IMR-90 (cell line): ENCODE measurements at regions not wholly inside any gene's neighbourhood (a gene's known extent, or its start where the extent isn't known, plus 50 kb on each side); places are given as distances from the start of the nearest gene placed in this dataset.

Source experiments
- ATAC-seq: fragments of 200-7000 bp; cut with Tn5 transposase; 2 replicates; pipeline ENCODE4 v1.9.1; 2020; ENCODE audit warnings: low read depth, mild to moderate bottlenecking, moderate library complexity
- BruUV-seq: library from RNA; stranded (reverse); fragments of 400-500 nt; replicated peaks from 2 replicates; lab custom pipeline; 2021; lab: Mats Ljungman, UMichigan
- CTCF ChIA-PET: fragments of 300-600 bp; formaldehyde crosslinking; extraction: SDS; loops from one replicate; lab custom pipeline; 2021; ENCODE audit warnings: antibody characterized with exemption; lab: Yijun Ruan, JAX
- POLR2A ChIA-PET: fragments of 300-600 bp; sonication (Branson Sonifier 250); formaldehyde crosslinking; loops from one replicate; lab custom pipeline; 2022; ENCODE audit warnings: antibody characterized with exemption; ENCODE audit not compliant: unreplicated experiment; lab: Charles Lee
- DNase-seq: peaks from one replicate; pipeline ENCODE4 v3.0.0; 2013
- H2AFZ ChIP-seq: replicated peaks from 2 replicates; pipeline ENCODE3; 2013; ENCODE audit warnings: low read length, mild to moderate bottlenecking; ENCODE audit not compliant: poor library complexity
- H2AK5ac ChIP-seq: 2 replicates; pipeline ENCODE4 v1.6.1; 2013; ENCODE audit warnings: low read depth, low read length, inconsistent platforms
- H2AK9ac ChIP-seq: replicated peaks from 2 replicates; pipeline ENCODE3; 2013; ENCODE audit warnings: mild to moderate bottlenecking, low read depth, low read length, moderate library complexity; ENCODE audit not compliant: poor library complexity
- H2BK120ac ChIP-seq: 2 replicates; pipeline ENCODE4 v1.6.1; 2013; ENCODE audit warnings: low read depth, low read length, inconsistent platforms
- H2BK15ac ChIP-seq: 3 replicates; pipeline ENCODE4 v1.6.1; 2013; ENCODE audit warnings: low read depth, low read length, inconsistent platforms
- H2BK20ac ChIP-seq: 2 replicates; pipeline ENCODE4 v1.6.1; 2013; ENCODE audit warnings: low read depth, mild to moderate bottlenecking, inconsistent platforms, low read length, moderate library complexity
- H2BK5ac ChIP-seq: 2 replicates; pipeline ENCODE4 v1.6.1; 2013; ENCODE audit warnings: mild to moderate bottlenecking, low read depth, low read length, inconsistent platforms; ENCODE audit not compliant: poor library complexity, severe bottlenecking
- H3K14ac ChIP-seq: replicated peaks from 2 replicates; pipeline ENCODE4 v1.6.1; 2013; ENCODE audit warnings: low read depth, low read length, inconsistent platforms
- H3K18ac ChIP-seq: 2 replicates; pipeline ENCODE4 v1.6.1; 2013; ENCODE audit warnings: low read depth, low read length, control low read depth
- H3K23ac ChIP-seq: 2 replicates; pipeline ENCODE4 v1.6.1; 2013; ENCODE audit warnings: low read depth, low read length, inconsistent platforms
- H3K27ac ChIP-seq: 2 replicates; pipeline ENCODE4 v1.5.1; 2013; ENCODE audit warnings: mild to moderate bottlenecking, control low read depth, low read length; ENCODE audit not compliant: insufficient read depth
- H3K27me3 ChIP-seq: 2 replicates; pipeline ENCODE4 v1.6.1; 2013; ENCODE audit warnings: low read length; ENCODE audit not compliant: control insufficient read depth, insufficient read depth
- H3K36me3 ChIP-seq: 2 replicates; pipeline ENCODE4 v1.6.1; 2013; ENCODE audit warnings: low read length, mixed read lengths; ENCODE audit not compliant: control insufficient read depth, insufficient read depth
- H3K4ac ChIP-seq: 2 replicates; pipeline ENCODE4 v1.6.1; 2013; ENCODE audit warnings: low read depth, low read length, inconsistent platforms
- H3K4me1 ChIP-seq: 2 replicates; pipeline ENCODE4 v1.6.1; 2013; ENCODE audit warnings: low read length, mixed read lengths; ENCODE audit not compliant: control insufficient read depth, insufficient read depth
- H3K4me2 ChIP-seq: 2 replicates; pipeline ENCODE4 v1.6.1; 2013; ENCODE audit warnings: low read depth, mild to moderate bottlenecking, control low read depth, low read length, moderate library complexity
- H3K4me3 ChIP-seq: 2 replicates; pipeline ENCODE4 v1.5.1; 2013; ENCODE audit warnings: low read depth, mild to moderate bottlenecking, control low read depth, low read length, moderate library complexity; ENCODE audit not compliant: insufficient read depth
- H3K56ac ChIP-seq: 2 replicates; pipeline ENCODE4 v1.6.1; 2013; ENCODE audit warnings: low read length, inconsistent platforms; ENCODE audit not compliant: insufficient read depth; ENCODE audit errors: extremely low read depth
- H3K79me1 ChIP-seq, 2 experiments: 2 replicates each; pipeline ENCODE4 v1.6.1; 2013; ENCODE audit warnings: low read length in 2 of 2, inconsistent platforms in 1 of 2, low read depth in 1 of 2
- H3K9ac ChIP-seq: 2 replicates; pipeline ENCODE4 v1.6.1; 2013; ENCODE audit warnings: low read depth, low read length, control low read depth
- H3K9me1 ChIP-seq: 2 replicates; pipeline ENCODE4 v1.6.1; 2013; ENCODE audit warnings: low read length, inconsistent platforms; ENCODE audit not compliant: insufficient read depth
- H3K9me3 ChIP-seq: 2 replicates; pipeline ENCODE4 v1.6.1; 2013; ENCODE audit warnings: low read length; ENCODE audit not compliant: control insufficient read depth, insufficient read depth
- H4K20me1 ChIP-seq: 2 replicates; pipeline ENCODE4 v1.6.1; 2013; ENCODE audit warnings: low read length, inconsistent platforms; ENCODE audit not compliant: insufficient read depth
- H4K5ac ChIP-seq: 2 replicates; pipeline ENCODE4 v1.6.1; 2013; ENCODE audit warnings: mild to moderate bottlenecking, low read depth, low read length, control low read depth
- H4K8ac ChIP-seq, 2 experiments: 2 replicates each; pipeline ENCODE4 v1.6.1; 2013; ENCODE audit warnings: low read depth in 2 of 2, low read length in 2 of 2, control low read depth in 1 of 2, inconsistent platforms in 1 of 2
- H4K91ac ChIP-seq: 2 replicates; pipeline ENCODE4 v1.6.1; 2013; ENCODE audit warnings: low read depth, low read length, inconsistent platforms; ENCODE audit not compliant: insufficient read depth
- BHLHE40 ChIP-seq: fragments of 150-350 bp; IDR thresholded peaks from 2 replicates; pipeline ENCODE4 v1.6.1; 2016; ENCODE audit warnings: mild to moderate bottlenecking, low read depth, low read length
- CEBPB ChIP-seq: IDR thresholded peaks from 2 replicates; pipeline ENCODE4 v1.6.1; 2012; ENCODE audit warnings: low read depth, low read length, improper control_type of control experiment
- CHD1 ChIP-seq: IDR thresholded peaks from 2 replicates; pipeline ENCODE4 v1.6.1; 2012; ENCODE audit warnings: low read depth, low read length, improper control_type of control experiment
- CTCF ChIP-seq: conservative IDR thresholded peaks from 2 replicates; pipeline ENCODE4 v1.5.1; 2012; ENCODE audit warnings: mild to moderate bottlenecking, low read depth, low read length, improper control_type of control experiment
- FOS ChIP-seq: fragments of 150-350 bp; IDR thresholded peaks from 2 replicates; pipeline ENCODE4 v1.6.1; 2016; ENCODE audit warnings: low read depth, low read length
- MAFK ChIP-seq: IDR thresholded peaks from 2 replicates; pipeline ENCODE4 v1.6.1; 2012; ENCODE audit warnings: low read depth, low read length, improper control_type of control experiment
- MAZ ChIP-seq: IDR thresholded peaks from 2 replicates; pipeline ENCODE4 v1.6.1; 2012; ENCODE audit warnings: low read depth, mild to moderate bottlenecking, low read length, improper control_type of control experiment, moderate library complexity, borderline replicate concordance
- MXI1 ChIP-seq: IDR thresholded peaks from 2 replicates; pipeline ENCODE4 v1.6.1; 2012; ENCODE audit warnings: low read depth, mild to moderate bottlenecking, low read length, moderate library complexity, borderline replicate concordance
- NFE2L2 ChIP-seq: fragments of 150-350 bp; IDR thresholded peaks from 2 replicates; pipeline ENCODE4 v1.6.1; 2016; ENCODE audit warnings: low read depth, mild to moderate bottlenecking, low read length
- POLR2A ChIP-seq: IDR thresholded peaks from 2 replicates; pipeline ENCODE4 v1.6.1; 2012; ENCODE audit warnings: mild to moderate bottlenecking, low read depth, low read length
- RAD21 ChIP-seq: IDR thresholded peaks from 2 replicates; pipeline ENCODE4 v1.6.1; 2012; ENCODE audit warnings: low read length, improper control_type of control experiment
- RCOR1 ChIP-seq: IDR thresholded peaks from 2 replicates; pipeline ENCODE4 v1.6.1; 2012; ENCODE audit warnings: mild to moderate bottlenecking, low read length, improper control_type of control experiment; ENCODE audit not compliant: insufficient replicate concordance
- RFX5 ChIP-seq: IDR thresholded peaks from 2 replicates; pipeline ENCODE4 v1.8.0; 2012; ENCODE audit warnings: low read depth, mild to moderate bottlenecking, low read length, moderate library complexity
- SMC3 ChIP-seq: fragments of 150-350 bp; IDR thresholded peaks from 2 replicates; pipeline ENCODE4 v1.6.1; 2016; ENCODE audit warnings: low read depth, mild to moderate bottlenecking, antibody characterized with exemption, low read length, moderate library complexity
- USF2 ChIP-seq: fragments of 150-350 bp; IDR thresholded peaks from 2 replicates; pipeline ENCODE4 v1.6.1; 2017; ENCODE audit warnings: mild to moderate bottlenecking, antibody characterized with exemption, low read length, low read depth
- WGBS, 2 experiments: methylation state at CpG; one replicate each; pipeline versions ENCODE4 v1.1.5 to v1.1.7; 2013; ENCODE audit warnings: missing lambda C conversion rate in 2 of 2; ENCODE audit not compliant: insufficient read length in 1 of 2; ENCODE audit errors: extremely low coverage in 2 of 2; 5-methylcytosine and 5-hydroxymethylcytosine counted together
- dilution Hi-C: fragments of 300-500 bp; cut with HindIII; formaldehyde crosslinking; loops from one replicate; pipeline ENCODE4 v1.14.3; 2018; ENCODE audit warnings: low sequenced_read_pairs; ENCODE audit not compliant: unreplicated experiment
- in situ Hi-C: fragments of 300-500 bp; cut with MboI; formaldehyde crosslinking; loops from 3 replicates; pipeline ENCODE4 v1.14.3; 2019; ENCODE audit warnings: low sequenced_read_pairs, inconsistent platforms, mixed read lengths
- intact Hi-C: fragments of 100-400 bp; cut with micrococcal nuclease; formaldehyde crosslinking; loops from 2 replicates; pipeline ENCODE4 v1.10.0; 2022
- TF ChIP-seq, protein P1 (sequence below): fragments of 150-350 bp; IDR thresholded peaks from 2 replicates; pipeline ENCODE4 v1.6.1; 2016; ENCODE audit warnings: low read depth, mild to moderate bottlenecking, low read length, moderate library complexity, borderline replicate concordance

- no peaks in the 10 kb centered on the region for H3K9me1 ChIP-seq
These were observed 445.8 kb downstream of the SATB2 start for GRCh38 chr2:199011908-199012307.

More at GRCh38 chr2:199011908-199012307, 445.8 kb downstream of the SATB2 start:
- no peaks in the 10 kb centered on the region for H3K79me1 ChIP-seq
- H3K36me3 ChIP-seq, result no peaks in the 10 kb centered on the region
- dilution Hi-C loops, result no loop called here
- H2BK5ac ChIP-seq, result no peak overlapping the region
- no peak overlapping the region for H4K5ac ChIP-seq
- H3K4me2 ChIP-seq, result no peak overlapping the region
- H3K18ac ChIP-seq, result no peak overlapping the region
- intact Hi-C loops, result no loop called here
- H4K20me1 ChIP-seq, result no peaks in the 10 kb centered on the region
- no peak overlapping the region for H3K27ac ChIP-seq
- H3K4ac ChIP-seq, result no peak overlapping the region
- H3K27me3 ChIP-seq, result no peaks in the 10 kb centered on the region
- H3K23ac ChIP-seq, result no peak overlapping the region
- H2BK20ac ChIP-seq, result no peak overlapping the region
- H4K91ac ChIP-seq, result no peak overlapping the region
- no peak overlapping the region for H3K14ac ChIP-seq
- H2BK120ac ChIP-seq, result no peak overlapping the region
- BruUV-seq, result no TSS peak
- H3K9me3 ChIP-seq, result peaks cover 3% of the 10 kb centered on the region; the same call in 1 of the 2 replicates
- no peak overlapping the region for H3K56ac ChIP-seq
- in situ Hi-C loops, result loop anchor here (10.0 kb wide), 1 partner anchor 463 kb away; no protein-coding TSS in a partner anchor
- no peaks in the 10 kb centered on the region for H3K4me1 ChIP-seq
- ChIA-PET POLR2A (no interaction called here), CTCF (no interaction called here)
- no peak for ATAC-seq
- H3K4me3 ChIP-seq, result no peak overlapping the region
- no peak overlapping the region for H2AK5ac ChIP-seq
- no peak overlapping the region for H2AFZ ChIP-seq
- DNase-seq, result no peak
- H4K8ac ChIP-seq, result no peak overlapping the region
- no peak overlapping the region for H2BK15ac ChIP-seq
- H2AK9ac ChIP-seq, result no peak overlapping the region
- TF ChIP-seq NFE2L2, result no peak
- TF ChIP-seq RCOR1, result no peak
- no peak for TF ChIP-seq POLR2A
- no peak for TF ChIP-seq CHD1
- no peak for TF ChIP-seq MAZ
- no peak for TF ChIP-seq SMC3
- TF ChIP-seq CTCF, result no peak
- no peak for TF ChIP-seq RFX5
- no peak for TF ChIP-seq MXI1
- TF ChIP-seq RAD21, result no peak
- TF ChIP-seq BHLHE40, result no peak
- no peak for TF ChIP-seq USF2
- TF ChIP-seq MAFK, result no peak
- no peak for TF ChIP-seq CEBPB
- TF ChIP-seq, protein P1, sequence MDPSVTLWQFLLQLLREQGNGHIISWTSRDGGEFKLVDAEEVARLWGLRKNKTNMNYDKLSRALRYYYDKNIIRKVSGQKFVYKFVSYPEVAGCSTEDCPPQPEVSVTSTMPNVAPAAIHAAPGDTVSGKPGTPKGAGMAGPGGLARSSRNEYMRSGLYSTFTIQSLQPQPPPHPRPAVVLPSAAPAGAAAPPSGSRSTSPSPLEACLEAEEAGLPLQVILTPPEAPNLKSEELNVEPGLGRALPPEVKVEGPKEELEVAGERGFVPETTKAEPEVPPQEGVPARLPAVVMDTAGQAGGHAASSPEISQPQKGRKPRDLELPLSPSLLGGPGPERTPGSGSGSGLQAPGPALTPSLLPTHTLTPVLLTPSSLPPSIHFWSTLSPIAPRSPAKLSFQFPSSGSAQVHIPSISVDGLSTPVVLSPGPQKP, result no peak
- TF ChIP-seq FOS, result no peak
- WGBS, 2 experiments, result 20% methylated on average over 1 of the region's 4 CpGs; no CpG with 5 or more reads in 1 of the 2 experiments
- H3K9ac ChIP-seq, result no peak overlapping the region
